Neural progenitor cell (in vitro differentiated cells): ENCODE measurements at regions not wholly inside any gene's neighbourhood (a gene's known extent, or its start where the extent isn't known, plus 50 kb on each side); places are given as distances from the start of the nearest gene placed in this dataset.

Experiments
- DNase-seq: peaks from one replicate; pipeline ENCODE4 v3.0.0-alpha.2; 2016; ENCODE audit warnings: low spot score
- H2AFZ ChIP-seq: fragments of 200-600 bp; sonication (generic); replicated peaks from 2 replicates; pipeline ENCODE4 v1.6.1; 2016; ENCODE audit warnings: antibody characterized with exemption
- H3F3A ChIP-seq: fragments of 200-600 bp; sonication (generic); 2 replicates; pipeline ENCODE4 v1.6.1; 2016; ENCODE audit warnings: antibody characterized with exemption, low read depth
- H3K27ac ChIP-seq: fragments of 200-600 bp; sonication (generic); 2 replicates; pipeline ENCODE4 v1.5.1; 2016; ENCODE audit warnings: mild to moderate bottlenecking
- H3K27me3 ChIP-seq: fragments of 200-600 bp; sonication (generic); 2 replicates; pipeline ENCODE4 v1.6.1; 2016; ENCODE audit warnings: mild to moderate bottlenecking, moderate library complexity
- H3K36me3 ChIP-seq: fragments of 200-600 bp; sonication (generic); 2 replicates; pipeline ENCODE4 v1.5.1; 2016
- H3K4me1 ChIP-seq: fragments of 200-600 bp; sonication (generic); 2 replicates; pipeline ENCODE4 v1.6.1; 2016; ENCODE audit warnings: mixed run types
- H3K4me2 ChIP-seq: fragments of 200-600 bp; sonication (generic); 2 replicates; pipeline ENCODE4 v1.6.1; 2016
- H3K4me3 ChIP-seq: fragments of 200-600 bp; sonication (generic); 2 replicates; pipeline ENCODE4 v1.5.1; 2016
- H3K79me2 ChIP-seq: fragments of 200-600 bp; sonication (generic); 2 replicates; pipeline ENCODE4 v1.6.1; 2016; ENCODE audit warnings: low read depth
- H3K9ac ChIP-seq: fragments of 200-600 bp; sonication (generic); 2 replicates; pipeline ENCODE4 v1.6.1; 2016
- H3K9me3 ChIP-seq: fragments of 200-600 bp; sonication (generic); 2 replicates; pipeline ENCODE4 v1.5.1; 2016; ENCODE audit warnings: low read depth
- H4K20me1 ChIP-seq: fragments of 200-600 bp; sonication (generic); 2 replicates; pipeline ENCODE4 v1.6.1; 2016; ENCODE audit warnings: low read depth
- H3K27ac Mint-ChIP-seq: 3 replicates; pipeline ENCODE4 v1.8.0; 2021; ENCODE audit warnings: mixed read lengths
- H3K27me3 Mint-ChIP-seq: 2 replicates; pipeline ENCODE4 v1.8.0; 2022; ENCODE audit warnings: low read depth, mild to moderate bottlenecking, inconsistent platforms, moderate library complexity, mixed read lengths; ENCODE audit not compliant: insufficient read depth
- H3K36me3 Mint-ChIP-seq: 3 replicates; pipeline ENCODE4 v1.8.0; 2021; ENCODE audit warnings: mixed read lengths
- H3K4me1 Mint-ChIP-seq: 3 replicates; pipeline ENCODE4 v1.8.0; 2021; ENCODE audit warnings: mixed read lengths
- H3K4me3 Mint-ChIP-seq: 3 replicates; pipeline ENCODE4 v1.8.0; 2021; ENCODE audit warnings: mild to moderate bottlenecking, moderate library complexity, mixed read lengths
- H3K9me3 Mint-ChIP-seq: 3 replicates; pipeline ENCODE4 v1.8.0; 2020; ENCODE audit warnings: mixed read lengths
- EZH2 ChIP-seq: fragments of 200-600 bp; sonication (generic); IDR thresholded peaks from 2 replicates; pipeline ENCODE4 v1.6.1; 2017; ENCODE audit warnings: antibody characterized with exemption, mild to moderate bottlenecking, moderate library complexity
- EZH2phosphoT487 ChIP-seq: fragments of 200-600 bp; sonication (generic); IDR thresholded peaks from 2 replicates; pipeline ENCODE4 v1.6.1; 2017; ENCODE audit warnings: antibody characterized with exemption
- TF ChIP-seq, protein P1 (sequence below): fragments of 200-600 bp; sonication (generic); IDR thresholded peaks from 2 replicates; pipeline ENCODE4 v1.5.1; 2017; ENCODE audit warnings: antibody characterized with exemption, mild to moderate bottlenecking

DNA sequence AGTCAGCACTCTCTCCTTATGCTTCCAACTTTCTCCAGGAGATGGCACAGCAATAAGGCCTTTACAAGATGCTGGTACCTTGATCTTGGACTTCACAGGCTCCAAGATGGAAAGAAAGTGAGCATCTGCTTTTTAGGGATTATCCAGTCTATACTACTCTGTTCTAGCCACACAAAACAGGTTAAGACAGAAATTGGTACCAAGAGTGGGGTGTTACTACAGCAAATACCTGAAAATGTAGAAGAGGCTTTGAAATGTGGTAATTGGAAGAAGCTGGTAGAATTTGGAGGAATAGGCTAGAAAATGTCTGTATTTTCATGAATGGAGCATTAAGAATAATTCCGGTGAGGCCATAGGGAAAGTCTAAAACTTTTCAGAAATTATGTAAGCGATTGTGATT is 484.8 kb upstream of the GRIA1 start:
- Histone ChIP-seq H3K27ac (no peak overlapping the region), H3F3A (no peaks in the 10 kb centered on the region), H3K79me2 (no peaks in the 10 kb centered on the region), H2AFZ (no peak overlapping the region), H3K4me1 (no peaks in the 10 kb centered on the region), H3K27me3 (no peaks in the 10 kb centered on the region), H3K4me3 (no peak overlapping the region), H3K36me3 (no peaks in the 10 kb centered on the region), H4K20me1 (no peaks in the 10 kb centered on the region), H3K9me3 (peaks cover 10% of the 10 kb centered on the region), H3K4me2 (no peak overlapping the region), H3K9ac (no peak overlapping the region)
- Mint-ChIP-seq H3K4me1 (no peaks in the 10 kb centered on the region), H3K9me3 (peaks cover 16% of the 10 kb centered on the region), H3K4me3 (no peak overlapping the region), H3K36me3 (no peaks in the 10 kb centered on the region), H3K27ac (no peak overlapping the region), H3K27me3 (peaks cover 2% of the 10 kb centered on the region)
- no peak for TF ChIP-seq EZH2
- TF ChIP-seq EZH2phosphoT487: no peak
- TF ChIP-seq, protein P1, sequence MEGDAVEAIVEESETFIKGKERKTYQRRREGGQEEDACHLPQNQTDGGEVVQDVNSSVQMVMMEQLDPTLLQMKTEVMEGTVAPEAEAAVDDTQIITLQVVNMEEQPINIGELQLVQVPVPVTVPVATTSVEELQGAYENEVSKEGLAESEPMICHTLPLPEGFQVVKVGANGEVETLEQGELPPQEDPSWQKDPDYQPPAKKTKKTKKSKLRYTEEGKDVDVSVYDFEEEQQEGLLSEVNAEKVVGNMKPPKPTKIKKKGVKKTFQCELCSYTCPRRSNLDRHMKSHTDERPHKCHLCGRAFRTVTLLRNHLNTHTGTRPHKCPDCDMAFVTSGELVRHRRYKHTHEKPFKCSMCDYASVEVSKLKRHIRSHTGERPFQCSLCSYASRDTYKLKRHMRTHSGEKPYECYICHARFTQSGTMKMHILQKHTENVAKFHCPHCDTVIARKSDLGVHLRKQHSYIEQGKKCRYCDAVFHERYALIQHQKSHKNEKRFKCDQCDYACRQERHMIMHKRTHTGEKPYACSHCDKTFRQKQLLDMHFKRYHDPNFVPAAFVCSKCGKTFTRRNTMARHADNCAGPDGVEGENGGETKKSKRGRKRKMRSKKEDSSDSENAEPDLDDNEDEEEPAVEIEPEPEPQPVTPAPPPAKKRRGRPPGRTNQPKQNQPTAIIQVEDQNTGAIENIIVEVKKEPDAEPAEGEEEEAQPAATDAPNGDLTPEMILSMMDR: no peak
- DNase-seq: no peak

DNA sequence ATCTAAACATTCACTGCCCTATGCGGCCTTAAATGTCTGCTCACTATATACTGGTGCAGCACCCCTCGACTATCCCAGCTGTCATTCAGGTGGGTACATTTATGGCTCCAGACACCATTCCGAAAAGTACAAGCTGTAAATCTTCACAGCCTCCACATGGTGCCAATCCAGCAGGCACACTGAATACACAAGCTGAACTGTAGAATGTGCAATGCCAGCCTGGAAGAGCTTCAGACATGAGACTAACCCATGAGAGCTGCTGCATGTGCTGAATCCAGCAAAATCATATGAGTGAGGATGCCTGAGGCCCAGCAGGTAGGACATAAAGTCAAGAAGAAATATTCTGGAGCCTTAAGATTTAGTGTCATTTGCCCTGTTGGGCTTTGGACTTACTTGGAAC is 483.8 kb upstream of the GRIA1 start:
- Mint-ChIP-seq H3K4me3 (no peak overlapping the region), H3K9me3 (peaks cover 16% of the 10 kb centered on the region), H3K27ac (no peak overlapping the region), H3K4me1 (no peaks in the 10 kb centered on the region), H3K36me3 (no peaks in the 10 kb centered on the region), H3K27me3 (peaks cover 4% of the 10 kb centered on the region)
- H3K4me1 ChIP-seq: no peaks in the 10 kb centered on the region
- no peak overlapping the region for H3K27ac ChIP-seq
- TF ChIP-seq EZH2: no peak
- TF ChIP-seq EZH2phosphoT487: no peak
- TF ChIP-seq, protein P1: no peak
- no peak overlapping the region for H3K9ac ChIP-seq
- H3K4me2 ChIP-seq: no peak overlapping the region
- H2AFZ ChIP-seq: no peak overlapping the region
- DNase-seq: no peak
- no peak overlapping the region for H3K4me3 ChIP-seq
- H3K9me3 ChIP-seq: peaks cover 10% of the 10 kb centered on the region
- H3K36me3 ChIP-seq: no peaks in the 10 kb centered on the region
- no peaks in the 10 kb centered on the region for H4K20me1 ChIP-seq
- no peaks in the 10 kb centered on the region for H3K79me2 ChIP-seq
- no peaks in the 10 kb centered on the region for H3K27me3 ChIP-seq
- no peaks in the 10 kb centered on the region for H3F3A ChIP-seq

DNA sequence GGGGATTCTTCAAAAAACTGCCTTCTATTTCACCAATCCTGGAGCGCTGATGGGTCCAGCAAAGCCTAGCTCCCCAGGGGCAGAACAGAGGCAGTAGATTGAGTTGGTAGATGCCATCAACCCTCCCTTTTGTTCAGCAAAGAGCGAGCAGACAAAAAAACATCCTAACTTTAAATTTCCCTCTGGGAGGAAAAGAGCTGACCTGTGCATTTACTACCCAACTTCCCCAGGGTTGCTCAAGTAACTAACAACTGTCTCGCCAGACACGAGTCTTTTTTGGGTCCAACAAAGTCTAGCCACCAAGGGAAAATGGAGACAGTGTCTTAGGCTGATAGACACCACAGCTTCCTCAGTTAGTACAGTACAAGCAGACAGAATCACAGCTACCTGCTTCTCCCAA is 476.3 kb upstream of the GRIA1 start:
- Histone ChIP-seq H3K27me3 (no peaks in the 10 kb centered on the region), H3F3A (no peaks in the 10 kb centered on the region), H2AFZ (no peak overlapping the region), H3K4me3 (no peak overlapping the region), H3K4me2 (no peak overlapping the region), H3K9me3 (no peaks in the 10 kb centered on the region), H3K4me1 (no peaks in the 10 kb centered on the region), H3K79me2 (no peaks in the 10 kb centered on the region), H4K20me1 (no peaks in the 10 kb centered on the region), H3K27ac (no peak overlapping the region), H3K9ac (no peak overlapping the region), H3K36me3 (no peaks in the 10 kb centered on the region)
- DNase-seq: no peak
- no peak overlapping the region for H3K4me3 Mint-ChIP-seq
- no peaks in the 10 kb centered on the region for H3K36me3 Mint-ChIP-seq
- H3K27me3 Mint-ChIP-seq: peaks cover 5% of the 10 kb centered on the region
- H3K27ac Mint-ChIP-seq: no peak overlapping the region
- TF ChIP-seq EZH2: no peak
- no peak for TF ChIP-seq EZH2phosphoT487
- TF ChIP-seq, protein P1: no peak
- H3K4me1 Mint-ChIP-seq: no peaks in the 10 kb centered on the region
- peaks cover 16% of the 10 kb centered on the region for H3K9me3 Mint-ChIP-seq

DNA sequence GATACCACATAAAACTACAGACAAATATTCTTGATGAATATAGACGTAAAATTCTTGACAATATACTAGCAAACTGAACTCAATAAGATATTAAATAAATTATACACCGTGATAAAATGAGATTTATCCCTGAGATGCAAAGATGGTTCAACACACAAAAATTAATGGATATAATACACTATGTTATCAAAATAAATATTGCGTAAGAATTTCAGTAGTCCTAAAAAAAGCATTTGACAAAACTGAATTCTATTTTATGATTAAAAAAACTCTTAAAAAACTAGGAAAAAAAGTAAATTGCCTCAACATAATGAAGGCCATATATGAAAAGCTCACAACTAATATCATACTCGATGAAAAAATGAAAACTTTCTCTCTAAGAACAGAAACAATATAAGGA is 472.3 kb upstream of the GRIA1 start:
- Histone ChIP-seq H2AFZ (no peak overlapping the region), H3K9ac (no peak overlapping the region), H3K27ac (no peak overlapping the region), H3K36me3 (no peaks in the 10 kb centered on the region), H4K20me1 (no peaks in the 10 kb centered on the region), H3K4me3 (no peak overlapping the region), H3K27me3 (no peaks in the 10 kb centered on the region), H3K9me3 (no peaks in the 10 kb centered on the region), H3K79me2 (no peaks in the 10 kb centered on the region), H3K4me1 (no peaks in the 10 kb centered on the region), H3K4me2 (no peak overlapping the region), H3F3A (no peaks in the 10 kb centered on the region)
- H3K36me3 Mint-ChIP-seq: no peaks in the 10 kb centered on the region
- H3K4me3 Mint-ChIP-seq: no peak overlapping the region
- no peak overlapping the region for H3K27ac Mint-ChIP-seq
- no peak for TF ChIP-seq EZH2
- TF ChIP-seq EZH2phosphoT487: no peak
- TF ChIP-seq, protein P1: no peak
- DNase-seq: no peak
- H3K4me1 Mint-ChIP-seq: no peaks in the 10 kb centered on the region
- peaks cover 4% of the 10 kb centered on the region for H3K27me3 Mint-ChIP-seq
- H3K9me3 Mint-ChIP-seq: peaks cover 38% of the 10 kb centered on the region
